T-helper 1 cell treated with Interleukin-12 subunit alpha and Interleukin-12 subunit beta and Interleukin-4 antibody, amounts not matched to agents 30 μg/mL and 1 μg/mL, for 36 hours (primary cell): ENCODE measurements at regions not wholly inside any gene's neighbourhood (a gene's known extent, or its start where the extent isn't known, plus 50 kb on each side); places are given as distances from the start of the nearest gene placed in this dataset.

ENCODE experiments used
- H3K27ac Mint-ChIP-seq: one replicate; pipeline ENCODE4 v1.8.0; 2021; ENCODE audit warnings: mild to moderate bottlenecking, mixed read lengths
- H3K27me3 Mint-ChIP-seq: one replicate; pipeline ENCODE4 v1.8.0; 2021; ENCODE audit warnings: low read depth, mixed read lengths
- H3K36me3 Mint-ChIP-seq: one replicate; pipeline ENCODE4 v1.8.0; 2021; ENCODE audit warnings: low read depth, mixed read lengths
- H3K4me1 Mint-ChIP-seq: one replicate; pipeline ENCODE4 v1.8.0; 2021; ENCODE audit warnings: low read depth, mixed read lengths
- H3K4me3 Mint-ChIP-seq: one replicate; pipeline ENCODE4 v1.8.0; 2021; ENCODE audit warnings: mild to moderate bottlenecking, moderate library complexity, mixed read lengths
- H3K9me3 Mint-ChIP-seq: one replicate; pipeline ENCODE4 v1.8.0; 2021; ENCODE audit warnings: mixed read lengths

DNA sequence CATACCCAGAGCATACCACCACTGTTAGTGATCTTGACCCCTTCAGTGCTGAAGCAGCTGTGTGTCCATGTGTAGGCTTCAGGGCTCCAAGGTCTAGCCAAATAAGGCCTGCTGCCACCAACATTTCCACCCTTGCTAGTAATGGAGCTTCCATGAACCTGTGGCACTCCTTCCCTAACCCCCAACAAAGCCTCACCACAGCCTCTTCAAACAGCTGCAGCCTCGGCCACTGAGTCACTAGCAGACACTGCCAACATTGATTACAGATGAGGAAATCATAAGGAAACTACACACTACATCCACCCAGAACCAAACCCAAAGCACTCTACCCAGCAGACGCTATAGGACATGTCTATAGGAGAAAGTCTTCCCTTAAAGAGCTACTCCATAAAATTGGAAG is 610.7 kb downstream of the KCNJ2 start:
- Mint-ChIP-seq H3K4me3 (no peak overlapping the region), H3K36me3 (no peaks in the 10 kb centered on the region), H3K9me3 (no peaks in the 10 kb centered on the region), H3K27me3 (no peaks in the 10 kb centered on the region), H3K4me1 (no peaks in the 10 kb centered on the region), H3K27ac (no peak overlapping the region)

DNA sequence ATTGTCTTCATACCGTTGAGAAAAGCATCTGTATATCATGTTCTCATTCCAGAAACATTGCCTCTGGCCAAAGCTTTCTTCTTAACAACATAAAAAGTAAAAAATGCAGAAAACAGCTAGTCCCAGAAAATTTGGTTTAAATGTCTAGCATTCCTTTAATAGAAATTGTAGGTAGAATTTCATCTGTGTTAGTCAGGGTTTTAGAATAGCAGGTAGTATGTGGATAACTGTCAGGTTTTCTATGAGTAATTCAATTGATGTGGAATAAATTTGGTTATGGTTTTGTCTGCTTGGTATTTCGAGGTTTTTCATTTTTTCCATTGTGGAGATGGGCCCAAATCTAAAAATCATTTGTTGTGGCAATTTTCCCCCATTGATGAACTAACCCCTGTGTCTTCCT is 616.7 kb downstream of the KCNJ2 start:
- Mint-ChIP-seq H3K4me1 (no peaks in the 10 kb centered on the region), H3K27me3 (no peaks in the 10 kb centered on the region), H3K27ac (no peak overlapping the region), H3K36me3 (no peaks in the 10 kb centered on the region), H3K4me3 (no peak overlapping the region), H3K9me3 (peaks cover 3% of the 10 kb centered on the region)

DNA sequence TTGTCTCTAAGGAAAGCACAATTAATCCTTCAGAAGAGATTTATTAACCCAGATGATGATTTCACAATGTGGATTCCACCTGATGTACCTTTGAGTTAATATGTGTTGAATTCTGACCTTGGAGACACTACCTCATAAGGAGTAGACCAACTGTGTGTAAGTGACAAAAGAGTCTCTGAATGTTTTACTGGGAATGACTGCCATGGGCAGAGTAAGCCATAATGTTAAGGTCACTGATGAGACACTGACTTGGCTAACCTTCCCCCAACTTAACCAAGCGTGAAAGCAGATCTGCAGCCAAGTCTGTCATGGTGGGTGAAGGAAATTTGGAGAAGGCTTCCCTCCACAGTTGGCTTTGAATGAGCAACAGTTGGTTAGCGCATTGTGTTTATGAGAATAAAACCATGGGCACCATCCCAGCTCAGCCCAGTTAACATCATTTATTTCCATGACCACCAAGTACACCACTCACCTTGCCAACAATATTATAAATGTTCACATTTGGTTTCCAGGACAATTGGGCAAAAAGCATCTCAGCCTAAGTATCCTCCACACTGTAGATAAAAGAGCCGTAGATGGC is 618.5 kb downstream of the KCNJ2 start:
- Mint-ChIP-seq H3K9me3 (peaks cover 3% of the 10 kb centered on the region), H3K27ac (no peak overlapping the region), H3K36me3 (no peaks in the 10 kb centered on the region), H3K4me3 (no peak overlapping the region), H3K27me3 (no peaks in the 10 kb centered on the region), H3K4me1 (no peaks in the 10 kb centered on the region)

- Mint-ChIP-seq H3K27ac (no peak overlapping the region), H3K4me3 (no peak overlapping the region), H3K27me3 (no peaks in the 10 kb centered on the region), H3K36me3 (no peaks in the 10 kb centered on the region), H3K4me1 (no peaks in the 10 kb centered on the region), H3K9me3 (peaks cover 8% of the 10 kb centered on the region)
Observed at GRCh38 chr17:70791748-70792443, 622.6 kb downstream of the KCNJ2 start.

DNA sequence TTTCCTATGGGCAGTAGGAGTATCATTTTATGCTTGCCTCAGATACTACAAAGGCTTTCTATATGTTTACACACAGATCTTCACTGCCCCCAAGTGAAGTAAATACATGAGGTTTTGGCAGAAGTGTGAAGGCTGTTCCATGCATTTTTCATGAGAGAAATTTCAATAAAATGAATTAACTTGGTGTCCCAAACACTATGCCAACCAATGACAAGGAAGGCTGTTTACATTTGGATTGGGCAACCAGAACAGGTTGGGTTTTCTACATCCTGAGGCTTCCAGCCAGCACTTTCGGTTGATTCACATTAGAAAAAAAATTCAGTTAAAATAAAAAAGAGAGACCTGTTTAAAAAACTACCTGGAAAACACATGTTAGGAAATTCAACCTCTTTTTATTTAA is 625.4 kb downstream of the KCNJ2 start:
- no peak overlapping the region for H3K27ac Mint-ChIP-seq
- no peaks in the 10 kb centered on the region for H3K4me1 Mint-ChIP-seq
- H3K36me3 Mint-ChIP-seq = no peaks in the 10 kb centered on the region
- H3K4me3 Mint-ChIP-seq = no peak overlapping the region
- peaks cover 8% of the 10 kb centered on the region for H3K9me3 Mint-ChIP-seq
- H3K27me3 Mint-ChIP-seq = no peaks in the 10 kb centered on the region

GRCh38 chr17:70795620-70796019 is 626.3 kb downstream of the KCNJ2 start:
- Mint-ChIP-seq H3K27ac (no peak overlapping the region), H3K4me3 (no peak overlapping the region), H3K9me3 (peaks cover 7% of the 10 kb centered on the region), H3K4me1 (no peaks in the 10 kb centered on the region), H3K27me3 (no peaks in the 10 kb centered on the region), H3K36me3 (no peaks in the 10 kb centered on the region)

- Mint-ChIP-seq H3K4me1 (no peaks in the 10 kb centered on the region), H3K27me3 (no peaks in the 10 kb centered on the region), H3K4me3 (no peak overlapping the region), H3K36me3 (no peaks in the 10 kb centered on the region), H3K27ac (no peak overlapping the region), H3K9me3 (peaks cover 5% of the 10 kb centered on the region)
Observed at GRCh38 chr17:70796757-70797156, 627.4 kb downstream of the KCNJ2 start.

GRCh38 chr17:70797166-70797565 is 627.8 kb downstream of the KCNJ2 start:
- H3K4me3 Mint-ChIP-seq = no peak overlapping the region

DNA sequence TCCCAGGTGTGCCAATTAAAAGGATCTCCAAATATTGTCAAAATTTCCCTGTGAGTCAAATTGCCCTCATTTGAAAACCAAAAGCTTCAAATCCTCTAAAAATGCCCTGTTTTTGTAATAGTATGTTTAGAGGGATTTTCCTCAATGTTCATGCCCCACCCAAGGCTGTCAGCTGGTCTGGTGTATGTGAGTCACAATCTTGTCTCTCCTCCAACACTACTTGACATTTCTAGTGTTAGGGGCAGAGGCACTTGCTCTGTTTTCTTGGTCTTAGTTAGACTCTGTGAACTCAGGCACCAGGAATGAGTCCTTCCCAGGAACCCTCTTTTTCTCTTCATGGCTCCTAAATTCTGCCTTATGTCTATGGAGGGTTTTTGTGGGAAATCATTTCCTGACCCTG is 634.8 kb downstream of the KCNJ2 start:
- H3K4me1 Mint-ChIP-seq = no peaks in the 10 kb centered on the region
- H3K27me3 Mint-ChIP-seq = no peaks in the 10 kb centered on the region
- no peak overlapping the region for H3K4me3 Mint-ChIP-seq
- no peaks in the 10 kb centered on the region for H3K36me3 Mint-ChIP-seq
- peaks cover 7% of the 10 kb centered on the region for H3K9me3 Mint-ChIP-seq
- H3K27ac Mint-ChIP-seq = no peak overlapping the region

More at GRCh38 chr17:70797166-70797565, 627.8 kb downstream of the KCNJ2 start:
- no peaks in the 10 kb centered on the region for H3K4me1 Mint-ChIP-seq
- no peaks in the 10 kb centered on the region for H3K27me3 Mint-ChIP-seq
- H3K36me3 Mint-ChIP-seq = no peaks in the 10 kb centered on the region
- no peak overlapping the region for H3K27ac Mint-ChIP-seq
- peaks cover 5% of the 10 kb centered on the region for H3K9me3 Mint-ChIP-seq

DNA sequence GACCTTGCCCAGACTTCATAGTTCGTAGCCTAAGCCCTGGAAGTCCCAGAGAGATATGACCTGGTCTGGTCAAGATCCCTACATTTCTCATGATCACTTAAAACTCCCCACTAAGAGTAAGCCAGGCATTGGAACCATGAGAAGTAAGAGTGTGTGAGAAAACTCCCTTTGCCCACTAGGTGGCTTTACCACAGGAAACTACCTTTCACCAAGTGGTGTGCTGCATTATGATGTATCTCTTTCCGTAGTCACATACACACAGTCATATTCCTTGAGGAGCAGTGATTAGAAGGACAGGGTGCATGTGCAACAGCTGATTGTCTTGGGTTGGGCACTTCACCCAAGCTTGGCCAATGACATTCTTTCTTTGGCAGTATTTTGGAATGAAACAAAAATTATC is 639.3 kb downstream of the KCNJ2 start:
- Mint-ChIP-seq H3K27ac (no peak overlapping the region), H3K36me3 (no peaks in the 10 kb centered on the region), H3K9me3 (peaks cover 1% of the 10 kb centered on the region), H3K4me1 (no peaks in the 10 kb centered on the region), H3K27me3 (no peaks in the 10 kb centered on the region), H3K4me3 (no peak overlapping the region)

- no peak overlapping the region for H3K4me3 Mint-ChIP-seq
- H3K9me3 Mint-ChIP-seq = peaks cover 3% of the 10 kb centered on the region
- H3K4me1 Mint-ChIP-seq = no peaks in the 10 kb centered on the region
- H3K27me3 Mint-ChIP-seq = no peaks in the 10 kb centered on the region
- H3K27ac Mint-ChIP-seq = no peak overlapping the region
- no peaks in the 10 kb centered on the region for H3K36me3 Mint-ChIP-seq
Observed at GRCh38 chr17:70810609-70811008, 641.3 kb downstream of the KCNJ2 start.

- Mint-ChIP-seq H3K9me3 (peaks cover 3% of the 10 kb centered on the region), H3K4me3 (no peak overlapping the region), H3K27me3 (no peaks in the 10 kb centered on the region), H3K27ac (no peak overlapping the region), H3K36me3 (no peaks in the 10 kb centered on the region), H3K4me1 (no peaks in the 10 kb centered on the region)
Observed at GRCh38 chr17:70813355-70813930, 644.1 kb downstream of the KCNJ2 start.

GRCh38 chr17:70819183-70819582 is 649.9 kb downstream of the KCNJ2 start:
- Mint-ChIP-seq H3K27ac (no peak overlapping the region), H3K4me1 (no peaks in the 10 kb centered on the region), H3K36me3 (no peaks in the 10 kb centered on the region), H3K4me3 (no peak overlapping the region), H3K27me3 (no peaks in the 10 kb centered on the region), H3K9me3 (peaks cover 3% of the 10 kb centered on the region)

DNA sequence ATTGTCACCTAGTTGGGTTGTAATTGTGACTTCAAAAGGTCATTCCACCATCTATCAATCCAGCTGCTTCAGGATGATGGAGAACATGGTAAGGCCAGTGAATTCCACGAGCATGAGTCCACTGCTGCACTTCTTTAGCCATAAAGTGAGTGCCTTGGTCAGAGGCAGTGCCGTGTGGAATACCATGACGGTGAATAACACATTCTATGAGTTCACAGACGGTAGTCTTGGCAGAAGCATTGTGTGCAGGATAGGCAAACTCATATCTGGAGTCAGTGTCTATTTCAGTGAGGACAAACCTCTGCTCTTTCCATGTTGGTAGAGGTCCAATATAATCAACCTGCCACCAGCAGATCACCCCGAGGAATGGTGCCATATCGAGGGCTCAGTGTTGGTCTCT is 650.9 kb downstream of the KCNJ2 start:
- H3K27ac Mint-ChIP-seq = no peak overlapping the region
- no peaks in the 10 kb centered on the region for H3K27me3 Mint-ChIP-seq
- no peaks in the 10 kb centered on the region for H3K4me1 Mint-ChIP-seq
- H3K9me3 Mint-ChIP-seq = no peaks in the 10 kb centered on the region
- H3K36me3 Mint-ChIP-seq = no peaks in the 10 kb centered on the region
- H3K4me3 Mint-ChIP-seq = no peak overlapping the region

DNA sequence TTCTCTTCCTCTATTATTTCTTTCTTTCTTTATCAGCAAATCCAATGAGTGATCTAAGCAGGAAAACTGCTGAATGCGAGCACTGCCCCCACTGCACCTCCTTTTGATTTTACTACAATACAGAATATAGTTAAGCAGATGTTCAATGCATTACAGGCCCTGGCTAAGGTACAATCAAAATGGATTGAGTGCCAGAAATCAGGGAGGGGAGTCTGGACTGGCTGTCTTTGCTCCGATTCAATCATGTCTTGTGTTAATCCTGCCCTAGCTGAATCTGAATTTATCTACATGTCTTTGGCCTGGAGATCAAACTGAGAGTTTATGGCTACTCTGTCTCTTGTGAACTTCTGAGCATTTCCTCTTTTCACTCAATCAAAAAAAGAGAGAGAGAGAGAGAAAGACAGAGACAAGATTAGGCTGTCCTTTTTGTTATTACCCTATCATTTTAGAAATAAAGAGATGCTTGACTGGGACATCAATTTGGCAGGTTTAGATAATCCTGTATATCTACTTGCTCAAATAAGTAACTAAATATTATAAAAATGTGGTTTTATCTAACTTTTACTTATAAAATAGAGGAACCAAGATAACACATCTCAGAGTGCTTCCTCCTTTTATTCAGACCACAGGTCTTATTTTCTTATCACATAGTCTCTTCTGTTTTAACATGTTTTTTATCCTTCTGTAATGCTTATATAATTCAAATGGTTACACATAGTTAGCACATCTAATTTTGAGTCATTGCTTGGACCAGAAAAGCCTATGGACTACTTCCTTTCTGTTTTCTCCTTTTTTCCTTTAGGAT is 656.2 kb downstream of the KCNJ2 start:
- Mint-ChIP-seq H3K36me3 (no peaks in the 10 kb centered on the region), H3K27ac (no peak overlapping the region), H3K27me3 (no peaks in the 10 kb centered on the region), H3K4me1 (no peaks in the 10 kb centered on the region), H3K9me3 (peaks cover 11% of the 10 kb centered on the region), H3K4me3 (no peak overlapping the region)
